Uterus (tissue), 2 donors: ENCODE measurements at regions not wholly inside any gene's neighbourhood (a gene's known extent, or its start where the extent isn't known, plus 50 kb on each side); places are given as distances from the start of the nearest gene placed in this dataset.

Experiments used
- CTCF ChIP-seq, 4 experiments: fragments of 200-600 bp in 2 of 4; fragments of 450-650 bp in 2 of 4; sonication (generic) in 2 of 4; IDR thresholded peaks; one replicate each; pipeline ENCODE4 v1.5.1; 2016 to 2019; ENCODE audit warnings: antibody characterized with exemption in 4 of 4, mild to moderate bottlenecking in 2 of 4, moderate library complexity in 1 of 4
- POLR2A ChIP-seq, 2 donors: fragments of 450-650 bp; IDR thresholded peaks; one replicate each; pipeline ENCODE4 v1.6.1; 2016; ENCODE audit warnings: antibody characterized with exemption in 2 of 2, mild to moderate bottlenecking in 1 of 2, moderate library complexity in 1 of 2

GRCh38 chr1:239955431-239955830, 136.3 kb upstream of the FMN2 start:
- TF ChIP-seq CTCF (IDR thresholded peaks at IDR 0.05) = no peak
- TF ChIP-seq POLR2A (IDR thresholded peaks at IDR 0.05) = no peak
